H1 (cell line): ENCODE measurements at regions not wholly inside any gene's neighbourhood (a gene's known extent, or its start where the extent isn't known, plus 50 kb on each side); places are given as distances from the start of the nearest gene placed in this dataset.

Source experiments
- CTCF ChIA-PET: fragments of 300-600 bp; sonication (Branson Sonifier 250); formaldehyde crosslinking; loops from one replicate; lab custom pipeline; 2021; ENCODE audit not compliant: partially characterized antibody; lab: Charles Lee
- POLR2A ChIA-PET: fragments of 300-600 bp; sonication (Branson Sonifier 250); formaldehyde crosslinking; loops from one replicate; lab custom pipeline; 2021; ENCODE audit warnings: inconsistent platforms; ENCODE audit not compliant: partially characterized antibody; lab: Charles Lee
- DNase-seq, 2 experiments: peaks; one replicate each; pipeline versions ENCODE4 v3.0.0 to v3.0.0-alpha.2; 2010 to 2022; ENCODE audit warnings: low spot score in 2 of 2, low read depth in 1 of 2, mixed read lengths in 1 of 2
- FAIRE-seq: peaks from 2 replicates; lab custom pipeline; 2011; peaks lifted over from hg19 to GRCh38; lab: Jason Lieb, UNC
- H2AFZ ChIP-seq: 2 replicates; pipeline ENCODE4 v1.8.1; 2012; ENCODE audit warnings: low read length, inconsistent platforms
- H2AK5ac ChIP-seq: 2 replicates; pipeline ENCODE4 v1.6.1; 2013; ENCODE audit warnings: low read depth, low read length
- H2BK120ac ChIP-seq: replicated peaks from 2 replicates; pipeline ENCODE3; 2013; ENCODE audit warnings: low read depth, low read length, inconsistent platforms
- H2BK12ac ChIP-seq: 2 replicates; pipeline ENCODE4 v1.6.1; 2013; ENCODE audit warnings: low read depth, low read length
- H2BK15ac ChIP-seq: 2 replicates; pipeline ENCODE4 v1.6.1; 2013; ENCODE audit warnings: low read length
- H2BK20ac ChIP-seq: 2 replicates; pipeline ENCODE4 v1.6.1; 2013; ENCODE audit warnings: low read length
- H2BK5ac ChIP-seq: 2 replicates; pipeline ENCODE4 v1.6.1; 2013; ENCODE audit warnings: low read depth, low read length
- H3K14ac ChIP-seq: 2 replicates; pipeline ENCODE4 v1.6.1; 2013; ENCODE audit warnings: inconsistent platforms; ENCODE audit not compliant: insufficient read length
- H3K18ac ChIP-seq: 2 replicates; pipeline ENCODE4 v1.6.1; 2013; ENCODE audit warnings: low read length; ENCODE audit errors: extremely low read depth
- H3K23ac ChIP-seq: 2 replicates; pipeline ENCODE4 v1.6.1; 2013; ENCODE audit warnings: inconsistent platforms; ENCODE audit not compliant: insufficient read length
- H3K23me2 ChIP-seq: 2 replicates; pipeline ENCODE4 v1.6.1; 2013; ENCODE audit warnings: low read depth, low read length
- H3K27ac ChIP-seq: 2 replicates; pipeline ENCODE4 v1.6.1; 2011; ENCODE audit warnings: low read depth, low read length, inconsistent platforms
- H3K27me3 ChIP-seq, 4 experiments: replicated peaks in 1 of 4; 1 replicate in 1 of 4; 2 replicates in 3 of 4; pipeline versions ENCODE4 v1.6.1 to v1.8.1; 2011 to 2013; ENCODE audit warnings: low read length in 3 of 4, mild to moderate bottlenecking in 3 of 4, inconsistent platforms in 2 of 4, mixed read lengths in 2 of 4, moderate library complexity in 1 of 4; ENCODE audit not compliant: control insufficient read depth in 3 of 4, insufficient read depth in 3 of 4; ENCODE audit errors: extremely low read depth in 1 of 4
- H3K36me3 ChIP-seq, 4 experiments: 2 replicates each; pipeline versions ENCODE4 v1.6.1 to v1.8.1; 2011 to 2013; ENCODE audit warnings: mild to moderate bottlenecking in 4 of 4, low read length in 3 of 4, moderate library complexity in 2 of 4, control low read depth in 1 of 4, inconsistent platforms in 1 of 4; ENCODE audit not compliant: insufficient read depth in 4 of 4, control insufficient read depth in 2 of 4
- H3K4ac ChIP-seq: replicated peaks from 2 replicates; pipeline ENCODE3; 2013; ENCODE audit warnings: low read length, low read depth, mixed read lengths, inconsistent platforms; ENCODE audit not compliant: insufficient read length
- H3K4me1 ChIP-seq, 4 experiments: replicated peaks in 1 of 4; 1 replicate in 1 of 4; 2 replicates in 3 of 4; pipeline versions ENCODE4 v1.6.1 to v1.8.1; 2011 to 2013; ENCODE audit warnings: low read length in 3 of 4, inconsistent platforms in 2 of 4, mixed read lengths in 1 of 4; ENCODE audit not compliant: insufficient read depth in 4 of 4, control insufficient read depth in 3 of 4
- H3K4me2 ChIP-seq, 2 experiments: 2 replicates each; pipeline versions ENCODE4 v1.6.1 to v1.8.1; 2011 to 2013; ENCODE audit warnings: low read depth in 2 of 2, low read length in 2 of 2, control low read depth in 1 of 2, inconsistent platforms in 1 of 2, mild to moderate bottlenecking in 1 of 2; ENCODE audit not compliant: insufficient read depth in 1 of 2
- H3K4me3 ChIP-seq, 4 experiments: fragments of 200-600, 300-600 bp in 1 of 4; sonication (generic), shearing (Covaris generic), sonication (Bioruptor Twin) in 1 of 4; 2 replicates each; pipeline versions ENCODE4 v1.5.1 to v1.8.1; 2011 to 2016; ENCODE audit warnings: low read length in 4 of 4, low read depth in 3 of 4, control low read depth in 2 of 4, inconsistent platforms in 2 of 4, mild to moderate bottlenecking in 2 of 4, mixed read lengths in 1 of 4, moderate library complexity in 1 of 4; ENCODE audit not compliant: insufficient read depth in 2 of 4; ENCODE audit errors: extremely low read depth in 1 of 4
- H3K56ac ChIP-seq: replicated peaks from 2 replicates; pipeline ENCODE3; 2013; ENCODE audit warnings: low read depth, mild to moderate bottlenecking, mixed read lengths, low read length, inconsistent platforms; ENCODE audit not compliant: insufficient read length
- H3K79me1 ChIP-seq: 2 replicates; pipeline ENCODE4 v1.6.1; 2013; ENCODE audit warnings: low read depth, low read length, control low read depth
- H3K79me2 ChIP-seq, 2 experiments: 2 replicates each; pipeline versions ENCODE4 v1.6.1 to v1.8.1; 2012 to 2013; ENCODE audit warnings: low read length in 2 of 2, mild to moderate bottlenecking in 2 of 2, inconsistent platforms in 1 of 2; ENCODE audit not compliant: insufficient read depth in 2 of 2, control insufficient read depth in 1 of 2
- H3K9ac ChIP-seq, 4 experiments: replicated peaks in 1 of 4; 1 replicate in 1 of 4; 2 replicates in 3 of 4; pipeline versions ENCODE4 v1.6.1 to v1.8.1; 2011 to 2013; ENCODE audit warnings: low read depth in 3 of 4, low read length in 3 of 4, control low read depth in 2 of 4, mild to moderate bottlenecking in 2 of 4, moderate library complexity in 2 of 4, inconsistent platforms in 1 of 4; ENCODE audit errors: extremely low read depth in 1 of 4
- H3K9me3 ChIP-seq, 2 experiments: 2 replicates each; pipeline versions ENCODE4 v1.6.1 to v1.8.1; 2012 to 2013; ENCODE audit warnings: mild to moderate bottlenecking in 2 of 2, moderate library complexity in 2 of 2, control low read depth in 1 of 2, inconsistent platforms in 1 of 2, low read depth in 1 of 2, low read length in 1 of 2, mixed read lengths in 1 of 2; ENCODE audit not compliant: insufficient read depth in 2 of 2
- H4K20me1 ChIP-seq, 2 experiments: replicated peaks in 1 of 2; 2 replicates each; pipeline versions ENCODE3 to v1.8.1; 2011 to 2013; ENCODE audit warnings: inconsistent platforms in 2 of 2, low read length in 2 of 2, mild to moderate bottlenecking in 1 of 2; ENCODE audit not compliant: insufficient read depth in 2 of 2, control insufficient read depth in 1 of 2
- H4K5ac ChIP-seq: 2 replicates; pipeline ENCODE4 v1.6.1; 2013; ENCODE audit warnings: low read length, low read depth, mixed read lengths, inconsistent platforms; ENCODE audit not compliant: insufficient read length
- H4K8ac ChIP-seq: 2 replicates; pipeline ENCODE4 v1.8.0; 2013; ENCODE audit warnings: mild to moderate bottlenecking, moderate library complexity, low read length, inconsistent platforms; ENCODE audit not compliant: insufficient read depth; ENCODE audit errors: extremely low read depth
- H4K91ac ChIP-seq: replicated peaks from 2 replicates; pipeline ENCODE3; 2013; ENCODE audit warnings: low read length, mixed read lengths, inconsistent platforms; ENCODE audit not compliant: insufficient read length
- CREB1 ChIP-seq: IDR thresholded peaks from 2 replicates; pipeline ENCODE4 v1.6.1; 2012; ENCODE audit warnings: inconsistent platforms
- CTCF ChIP-seq, 3 experiments: IDR thresholded peaks; 1 replicate in 2 of 3; 2 replicates in 1 of 3; pipeline versions ENCODE4 v1.5.1 to v1.6.1; 2011; ENCODE audit warnings: low read length in 3 of 3, mild to moderate bottlenecking in 3 of 3, inconsistent platforms in 2 of 3, low read depth in 1 of 3, moderate library complexity in 1 of 3; ENCODE audit not compliant: insufficient read depth in 1 of 3; ENCODE audit errors: control extremely low read depth in 1 of 3
- FOSL1 ChIP-seq: IDR thresholded peaks from 2 replicates; pipeline ENCODE4 v1.6.1; 2011; ENCODE audit warnings: mild to moderate bottlenecking, low read depth, low read length, moderate library complexity; ENCODE audit not compliant: insufficient read depth
- KDM1A ChIP-seq: fragments of 200-600, 300-600 bp; sonication (generic); IDR thresholded peaks from 2 replicates; pipeline ENCODE4 v1.7.1; 2016; ENCODE audit warnings: mild to moderate bottlenecking, low read length, borderline replicate concordance
- KDM5A ChIP-seq: fragments of 200-600 bp; IDR thresholded peaks from 2 replicates; pipeline ENCODE4 v1.7.1; 2012; ENCODE audit warnings: mild to moderate bottlenecking, low read length, inconsistent platforms, mixed read lengths
- MAX ChIP-seq: IDR thresholded peaks from 2 replicates; pipeline ENCODE4 v1.6.1; 2012; ENCODE audit warnings: inconsistent platforms
- PHF8 ChIP-seq: fragments of 200-600 bp; sonication (generic); conservative IDR thresholded peaks from 2 replicates; pipeline ENCODE4 v1.7.1; 2012; ENCODE audit warnings: low read depth, mild to moderate bottlenecking, inconsistent platforms, low read length, moderate library complexity
- POU5F1 ChIP-seq: IDR thresholded peaks from 2 replicates; pipeline ENCODE4 v1.6.1; 2011; ENCODE audit warnings: low read depth, mild to moderate bottlenecking, low read length, moderate library complexity
- RFX5 ChIP-seq: IDR thresholded peaks from 2 replicates; pipeline ENCODE4 v1.6.1; 2011; ENCODE audit warnings: low read depth, low read length, improper control_type of control experiment, borderline replicate concordance
- SAP30 ChIP-seq: fragments of 300-600 bp; sonication (generic); IDR thresholded peaks from 2 replicates; pipeline ENCODE4 v1.7.1; 2012; ENCODE audit warnings: low read length, moderate library complexity, mild to moderate bottlenecking, inconsistent platforms; ENCODE audit not compliant: insufficient read depth, insufficient replicate concordance
- TAF7 ChIP-seq: optimal IDR thresholded peaks from 2 replicates; pipeline ENCODE3; 2011; ENCODE audit warnings: low read depth, mild to moderate bottlenecking, inconsistent platforms, low read length, moderate library complexity, borderline replicate concordance
- ZNF274 ChIP-seq: IDR thresholded peaks from 2 replicates; pipeline ENCODE4 v1.7.0; 2012; ENCODE audit warnings: low read length, borderline replicate concordance; ENCODE audit errors: extremely low read depth

- Histone ChIP-seq H4K5ac (no peak overlapping the region), H3K9me3 (no peaks in the 10 kb centered on the region), H3K79me2 (no peaks in the 10 kb centered on the region), H3K56ac (no peak overlapping the region), H2BK20ac (no peak overlapping the region), H3K18ac (no peak overlapping the region), H3K4me3 (no peak overlapping the region), H4K20me1 (no peaks in the 10 kb centered on the region), H3K4me1 (no peaks in the 10 kb centered on the region), H2AK5ac (no peak overlapping the region), H2BK120ac (no peak overlapping the region), H3K9ac (no peak overlapping the region), H4K91ac (no peak overlapping the region), H3K27me3 (no peaks in the 10 kb centered on the region), H2BK12ac (no peak overlapping the region), H3K36me3 (no peaks in the 10 kb centered on the region), H3K79me1 (no peaks in the 10 kb centered on the region), H3K14ac (no peak overlapping the region), H2BK5ac (no peak overlapping the region), H2AFZ (no peak overlapping the region), H4K8ac (no peak overlapping the region), H2BK15ac (no peak overlapping the region), H3K4me2 (no peak overlapping the region), H3K23me2 (no peaks in the 10 kb centered on the region; the same call in 1 of the 2 replicates), H3K4ac (no peak overlapping the region), H3K23ac (no peak overlapping the region), H3K27ac (no peak overlapping the region)
- CTCF ChIA-PET, result no interaction called here
- no peak for DNase-seq
- no peak for FAIRE-seq
- POLR2A ChIA-PET, result no interaction called here
- TF ChIP-seq FOSL1 (no peak), RFX5 (no peak), SAP30 (no peak), KDM1A (no peak), POU5F1 (no peak), MAX (no peak), KDM5A (no peak), PHF8 (no peak), TAF7 (no peak), ZNF274 (no peak), CTCF (IDR thresholded peaks at IDR 0.05; ENCODE audit: control extremely low read depth in 1 of 3, insufficient read depth in 1 of 3, low read depth in 1 of 3, low read length in 3 of 3) (no peak), CREB1 (no peak)
Measured at GRCh38 chr18:44584900-44585299, 95.8 kb upstream of the SETBP1 start.
